Gastroesophageal sphincter (tissue), 3 donors: ENCODE measurements at regions not wholly inside any gene's neighbourhood (a gene's known extent, or its start where the extent isn't known, plus 50 kb on each side); places are given as distances from the start of the nearest gene placed in this dataset.

Experiments used
- EP300 ChIP-seq: sonication (generic); formaldehyde crosslinking; IDR thresholded peaks from one replicate; pipeline ENCODE4 v1.6.1; 2017; ENCODE audit warnings: antibody characterized with exemption, mild to moderate bottlenecking
- POLR2A ChIP-seq, 2 donors: fragments of 450-650 bp; IDR thresholded peaks; one replicate each; pipeline ENCODE4 v1.6.1; 2017; ENCODE audit warnings: antibody characterized with exemption in 2 of 2, mild to moderate bottlenecking in 2 of 2, moderate library complexity in 1 of 2
- POLR2AphosphoS5 ChIP-seq: sonication (generic); formaldehyde crosslinking; IDR thresholded peaks from one replicate; pipeline ENCODE4 v1.6.1; 2017; ENCODE audit warnings: antibody characterized with exemption
- TF ChIP-seq, protein P1 (sequence below), 4 experiments: fragments of 200-600 bp in 2 of 4; fragments of 450-650 bp in 2 of 4; sonication (generic) in 1 of 4; IDR thresholded peaks; one replicate each; pipeline ENCODE4 v1.5.1; 2017 to 2019; ENCODE audit warnings: antibody characterized with exemption in 4 of 4, mild to moderate bottlenecking in 2 of 4, moderate library complexity in 2 of 4

DNA sequence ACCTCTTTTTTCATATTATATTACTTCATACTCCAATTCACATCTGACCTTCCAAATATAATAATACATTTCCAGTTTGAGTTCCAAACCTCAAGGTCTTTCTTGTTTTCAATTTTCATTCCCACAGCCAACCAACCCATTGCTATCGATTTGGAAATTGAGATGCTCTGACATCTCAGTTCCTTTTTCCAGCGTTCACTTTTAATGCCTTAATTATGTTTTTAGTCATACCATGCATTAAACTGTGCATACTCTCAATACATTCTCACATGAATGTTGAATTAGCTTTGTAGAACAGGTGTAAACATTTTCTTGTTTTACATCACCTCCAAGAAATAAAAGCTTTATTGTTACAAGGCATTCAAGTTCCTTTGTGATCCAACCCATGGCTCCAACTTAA, 294.2 kb upstream of the ANO3 start:
- TF ChIP-seq, protein P1, sequence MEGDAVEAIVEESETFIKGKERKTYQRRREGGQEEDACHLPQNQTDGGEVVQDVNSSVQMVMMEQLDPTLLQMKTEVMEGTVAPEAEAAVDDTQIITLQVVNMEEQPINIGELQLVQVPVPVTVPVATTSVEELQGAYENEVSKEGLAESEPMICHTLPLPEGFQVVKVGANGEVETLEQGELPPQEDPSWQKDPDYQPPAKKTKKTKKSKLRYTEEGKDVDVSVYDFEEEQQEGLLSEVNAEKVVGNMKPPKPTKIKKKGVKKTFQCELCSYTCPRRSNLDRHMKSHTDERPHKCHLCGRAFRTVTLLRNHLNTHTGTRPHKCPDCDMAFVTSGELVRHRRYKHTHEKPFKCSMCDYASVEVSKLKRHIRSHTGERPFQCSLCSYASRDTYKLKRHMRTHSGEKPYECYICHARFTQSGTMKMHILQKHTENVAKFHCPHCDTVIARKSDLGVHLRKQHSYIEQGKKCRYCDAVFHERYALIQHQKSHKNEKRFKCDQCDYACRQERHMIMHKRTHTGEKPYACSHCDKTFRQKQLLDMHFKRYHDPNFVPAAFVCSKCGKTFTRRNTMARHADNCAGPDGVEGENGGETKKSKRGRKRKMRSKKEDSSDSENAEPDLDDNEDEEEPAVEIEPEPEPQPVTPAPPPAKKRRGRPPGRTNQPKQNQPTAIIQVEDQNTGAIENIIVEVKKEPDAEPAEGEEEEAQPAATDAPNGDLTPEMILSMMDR (IDR thresholded peaks at IDR 0.05): no peak
- TF ChIP-seq POLR2A (IDR thresholded peaks at IDR 0.05) (no peak), POLR2AphosphoS5 (no peak), EP300 (no peak)
